GM12892 (cell line): ENCODE measurements at regions not wholly inside any gene's neighbourhood (a gene's known extent, or its start where the extent isn't known, plus 50 kb on each side); places are given as distances from the start of the nearest gene placed in this dataset.
"Not testable (repeated sequence)": the region's sequence is repeated elsewhere in the genome, so short reads cannot be mapped to it uniquely, and the experiment has no call there.

Experiments used
- DNase-seq: peaks from one replicate; pipeline ENCODE4 v3.0.0; 2011; ENCODE audit not compliant: insufficient read length
- FAIRE-seq: peaks from 2 replicates; lab custom pipeline; 2011; peaks lifted over from hg19 to GRCh38; lab: Jason Lieb, UNC
- POLR2A ChIP-seq: IDR thresholded peaks from 2 replicates; pipeline ENCODE4 v1.6.1; 2011; ENCODE audit warnings: low read depth, low read length, control low read depth
- POLR2AphosphoS5 ChIP-seq: IDR thresholded peaks from 2 replicates; pipeline ENCODE4 v1.6.1; 2011; ENCODE audit warnings: low read depth, low read length, control low read depth
- TAF1 ChIP-seq: IDR thresholded peaks from 2 replicates; pipeline ENCODE4 v1.6.1; 2011; ENCODE audit warnings: low read depth, mild to moderate bottlenecking, control low read depth, low read length, borderline replicate concordance

- no peak for FAIRE-seq
- TF ChIP-seq TAF1 (no peak), POLR2AphosphoS5 (no peak), POLR2A (no peak)
- no peak for DNase-seq
Measured at GRCh38 chr11:107276077-107276476, 181.5 kb downstream of the CWF19L2 start.

DNA sequence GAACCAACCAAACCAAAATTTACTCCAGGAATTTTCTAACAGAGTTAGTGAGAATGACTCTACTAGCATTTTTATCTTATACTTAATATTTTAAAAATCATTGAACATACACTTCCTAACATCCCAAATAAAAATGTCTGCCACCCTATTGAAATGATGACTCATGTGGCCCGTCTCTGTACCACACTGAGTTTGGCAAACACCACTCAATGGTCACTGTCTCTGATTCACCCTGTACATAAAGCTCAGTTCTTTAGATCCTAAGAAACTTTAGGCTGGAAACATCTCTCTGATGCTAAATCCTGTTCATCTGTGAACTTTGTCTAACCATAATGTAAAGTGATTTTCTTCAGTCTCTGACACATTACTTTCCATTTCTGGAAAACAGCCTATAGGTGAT, 182.0 kb downstream of the CWF19L2 start:
- FAIRE-seq (no peak), DNase-seq (no peak)

DNA sequence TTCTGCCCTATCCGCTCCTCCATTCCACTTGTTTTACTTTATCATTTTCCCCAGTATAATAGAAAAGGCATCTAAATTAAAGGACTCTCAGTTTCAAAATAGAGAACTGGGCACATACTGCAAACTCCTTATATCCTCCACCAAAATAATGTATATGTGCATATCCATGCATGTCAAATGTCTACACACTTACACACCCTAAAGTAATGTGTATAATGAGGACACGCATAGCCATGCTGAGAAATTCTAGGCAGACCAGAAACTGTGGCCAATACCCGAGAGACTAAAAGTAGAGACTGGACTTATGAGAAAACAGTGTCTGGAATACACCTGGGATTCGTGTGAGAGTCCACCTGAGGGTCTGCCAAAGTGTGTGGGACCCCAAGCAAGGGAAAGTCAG, 183.5 kb downstream of the CWF19L2 start:
- TF ChIP-seq POLR2AphosphoS5: no peak
- TF ChIP-seq POLR2A: no peak
- TF ChIP-seq TAF1: no peak
- DNase-seq (no peak), FAIRE-seq (no peak)

More for the DNA sequence above, 182.0 kb downstream of the CWF19L2 start:
- TF ChIP-seq TAF1 (no peak), POLR2AphosphoS5 (no peak), POLR2A (no peak)

DNA sequence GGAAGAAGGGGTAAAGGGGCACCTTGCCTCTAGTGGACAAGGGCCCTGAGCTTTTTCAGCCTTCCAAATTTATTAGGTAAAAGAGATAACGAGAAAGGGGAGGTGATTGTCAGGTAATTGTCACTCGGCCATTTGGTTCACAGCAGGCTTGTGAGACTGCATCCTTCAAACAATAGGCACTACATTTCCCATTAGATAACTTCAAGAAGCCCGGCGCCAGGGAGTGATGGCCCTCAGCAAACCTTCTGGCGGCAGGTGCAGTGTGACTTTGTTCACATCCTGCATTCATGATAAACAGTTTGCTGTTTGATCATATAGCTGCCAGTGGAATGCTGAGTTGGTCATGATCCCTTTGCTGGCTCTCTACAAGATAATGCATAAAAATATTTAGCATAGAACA, 185.1 kb downstream of the CWF19L2 start:
- no peak for FAIRE-seq
- no peak for DNase-seq
- TF ChIP-seq TAF1 (no peak), POLR2A (no peak), POLR2AphosphoS5 (no peak)

GRCh38 chr11:107271425-107271824, 186.2 kb downstream of the CWF19L2 start:
- TF ChIP-seq TAF1 (no peak), POLR2AphosphoS5 (no peak), POLR2A (no peak)
- DNase-seq: no peak
- no peak for FAIRE-seq

GRCh38 chr11:107268977-107269376, 188.6 kb downstream of the CWF19L2 start:
- FAIRE-seq (no peak), DNase-seq (no peak)
- TF ChIP-seq POLR2A: no peak
- no peak for TF ChIP-seq POLR2AphosphoS5
- TF ChIP-seq TAF1: no peak

GRCh38 chr11:107266455-107266854, 191.2 kb downstream of the CWF19L2 start:
- DNase-seq (no peak), FAIRE-seq (no peak)
- TF ChIP-seq POLR2A: no peak
- no peak for TF ChIP-seq TAF1
- TF ChIP-seq POLR2AphosphoS5: no peak

DNA sequence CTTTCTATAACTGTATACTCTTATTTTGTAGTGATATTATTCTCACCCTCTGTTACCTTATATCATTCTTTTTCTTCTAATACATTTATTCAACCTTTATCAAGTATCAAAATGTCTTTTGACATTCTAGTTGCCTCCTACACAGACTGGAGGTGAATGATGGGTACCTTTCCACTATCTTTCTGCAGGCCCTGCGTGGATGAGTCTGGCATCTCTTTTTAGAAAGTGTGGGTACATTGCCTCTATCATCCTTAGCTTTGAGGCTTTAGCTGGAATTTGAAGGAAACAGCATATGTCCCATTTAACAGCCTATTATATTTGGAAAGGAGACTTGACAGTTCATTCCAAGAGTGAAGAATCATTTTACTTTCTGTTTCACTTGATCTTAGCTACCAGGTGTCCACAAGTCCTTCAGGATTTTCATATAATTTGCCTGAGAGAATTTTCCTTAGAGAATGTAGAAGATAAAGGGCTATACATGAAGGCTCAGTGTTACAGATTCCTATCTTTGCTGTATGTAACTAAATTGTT, 192.0 kb downstream of the CWF19L2 start:
- no peak for TF ChIP-seq TAF1
- FAIRE-seq (no peak), DNase-seq (no peak)

- FAIRE-seq (peak; percentile 48), DNase-seq (no peak)
- TF ChIP-seq POLR2A (no peak), TAF1 (no peak), POLR2AphosphoS5 (no peak)
Measured at GRCh38 chr11:107263844-107264563, 193.6 kb downstream of the CWF19L2 start.

GRCh38 chr11:107259811-107260221, 197.8 kb downstream of the CWF19L2 start:
- FAIRE-seq (no peak), DNase-seq (no peak)
- TF ChIP-seq TAF1: no peak
- TF ChIP-seq POLR2A: no peak
- no peak for TF ChIP-seq POLR2AphosphoS5

GRCh38 chr11:107257710-107258109, 199.9 kb downstream of the CWF19L2 start:
- no peak for TF ChIP-seq POLR2A
- no peak for TF ChIP-seq TAF1
- no peak for TF ChIP-seq POLR2AphosphoS5
- FAIRE-seq: no peak
- no peak for DNase-seq

GRCh38 chr11:107253661-107254060, 204.0 kb downstream of the CWF19L2 start:
- DNase-seq, FAIRE-seq: not testable (repeated sequence)
